ENCODE measurements at regions not wholly inside any gene's neighbourhood (a gene's known extent, or its start where the extent isn't known, plus 50 kb on each side); places are given as distances from the start of the nearest gene placed in this dataset.
A peak's percentile ranks its signal among the peaks of the same experiment; 100 is the strongest.

DNA sequence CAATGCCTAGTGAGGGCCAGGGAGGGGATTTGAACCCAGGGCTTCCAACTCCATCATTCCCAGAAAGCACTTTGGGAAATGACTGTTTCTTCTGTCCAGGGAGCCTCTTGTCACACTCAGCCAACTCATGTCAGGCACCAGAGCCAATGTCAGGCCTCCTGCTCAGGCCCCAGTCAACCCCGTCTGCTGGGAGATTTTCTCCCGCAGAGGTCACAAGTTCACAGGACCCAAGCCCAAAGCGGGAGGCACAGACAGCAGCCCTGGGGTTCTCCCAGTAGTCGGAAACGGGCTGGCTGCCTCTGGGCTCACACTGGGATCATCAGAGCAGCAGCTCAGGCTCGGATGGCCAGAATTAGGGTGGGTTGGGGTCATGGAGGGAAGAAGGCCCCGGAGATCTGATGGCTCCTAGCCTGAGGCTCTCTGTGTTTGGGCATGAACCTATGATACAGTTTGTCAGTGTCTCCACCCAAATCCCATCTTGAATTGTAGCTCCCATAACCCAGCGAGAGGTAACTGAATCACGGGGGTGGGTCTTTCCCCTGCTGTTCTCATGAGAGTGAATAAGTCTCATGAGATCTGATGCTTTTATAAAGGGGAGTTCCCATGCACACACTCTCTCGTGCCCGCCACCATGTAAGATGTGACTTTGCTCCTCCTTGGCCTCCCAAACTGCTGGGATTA is 255.5 kb downstream of the PARN start:
- Mint-ChIP-seq H3K27me3 (ENCODE audit: low read depth, poor library complexity) (no peaks in the 10 kb centered on the region), H3K27ac (no peak overlapping the region), H3K4me3 (no peak overlapping the region), H3K4me1 (peaks cover 19% of the 10 kb centered on the region), H3K36me3 (ENCODE audit: low read depth) (no peaks in the 10 kb centered on the region), H3K9me3 (no peaks in the 10 kb centered on the region)
- TF ChIP-seq, protein P1, sequence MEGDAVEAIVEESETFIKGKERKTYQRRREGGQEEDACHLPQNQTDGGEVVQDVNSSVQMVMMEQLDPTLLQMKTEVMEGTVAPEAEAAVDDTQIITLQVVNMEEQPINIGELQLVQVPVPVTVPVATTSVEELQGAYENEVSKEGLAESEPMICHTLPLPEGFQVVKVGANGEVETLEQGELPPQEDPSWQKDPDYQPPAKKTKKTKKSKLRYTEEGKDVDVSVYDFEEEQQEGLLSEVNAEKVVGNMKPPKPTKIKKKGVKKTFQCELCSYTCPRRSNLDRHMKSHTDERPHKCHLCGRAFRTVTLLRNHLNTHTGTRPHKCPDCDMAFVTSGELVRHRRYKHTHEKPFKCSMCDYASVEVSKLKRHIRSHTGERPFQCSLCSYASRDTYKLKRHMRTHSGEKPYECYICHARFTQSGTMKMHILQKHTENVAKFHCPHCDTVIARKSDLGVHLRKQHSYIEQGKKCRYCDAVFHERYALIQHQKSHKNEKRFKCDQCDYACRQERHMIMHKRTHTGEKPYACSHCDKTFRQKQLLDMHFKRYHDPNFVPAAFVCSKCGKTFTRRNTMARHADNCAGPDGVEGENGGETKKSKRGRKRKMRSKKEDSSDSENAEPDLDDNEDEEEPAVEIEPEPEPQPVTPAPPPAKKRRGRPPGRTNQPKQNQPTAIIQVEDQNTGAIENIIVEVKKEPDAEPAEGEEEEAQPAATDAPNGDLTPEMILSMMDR (IDR thresholded peaks at IDR 0.05): no peak
- DNase-seq: no peak

DNA sequence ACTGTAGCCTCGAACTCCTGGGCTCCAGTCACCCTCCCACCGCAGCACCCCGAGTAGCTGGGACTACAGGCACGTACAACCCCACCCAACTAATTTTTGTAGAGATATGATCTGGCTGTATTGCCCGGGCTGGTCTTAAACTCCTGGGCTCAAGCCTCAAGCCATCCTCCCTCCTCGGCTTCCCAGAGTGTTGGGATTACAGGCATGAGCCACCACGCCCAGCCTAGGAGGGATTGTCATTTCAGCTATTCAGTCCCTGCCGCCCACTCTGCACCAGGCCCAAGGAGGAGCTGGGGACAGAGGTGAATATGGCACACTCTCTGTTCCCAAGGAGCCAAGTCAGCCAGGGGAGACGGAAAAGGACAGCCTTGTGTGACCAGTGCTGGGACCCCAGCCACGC is 256.2 kb downstream of the PARN start:
- no peak overlapping the region for H3K4me3 Mint-ChIP-seq
- H3K4me1 Mint-ChIP-seq: peaks cover 19% of the 10 kb centered on the region
- TF ChIP-seq, protein P1 (IDR thresholded peaks at IDR 0.05): no peak
- no peak for DNase-seq
- H3K36me3 Mint-ChIP-seq (ENCODE audit: low read depth): no peaks in the 10 kb centered on the region
- no peaks in the 10 kb centered on the region for H3K27me3 Mint-ChIP-seq (ENCODE audit: low read depth, poor library complexity)
- H3K9me3 Mint-ChIP-seq: no peaks in the 10 kb centered on the region
- H3K27ac Mint-ChIP-seq: no peak overlapping the region

DNA sequence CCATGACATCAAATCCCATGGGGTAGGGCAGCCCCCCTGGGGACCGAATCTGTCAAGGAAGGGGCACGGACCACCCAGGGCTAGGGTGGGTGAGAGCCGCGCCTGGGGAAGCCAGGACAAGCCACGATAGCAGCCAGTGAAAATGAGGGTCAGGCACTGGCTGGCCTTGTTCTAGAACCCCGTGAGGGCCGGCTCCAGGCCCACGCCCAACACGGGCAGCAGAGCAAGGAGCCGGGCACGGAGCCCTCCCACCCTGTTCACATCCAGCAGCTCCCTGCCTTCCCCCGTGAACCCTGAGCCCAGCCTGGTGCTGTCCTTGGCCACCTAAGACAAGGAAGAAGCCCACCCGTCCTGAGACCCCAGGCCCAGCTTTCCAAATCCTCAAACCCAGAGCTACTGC is 256.7 kb downstream of the PARN start:
- H3K27me3 Mint-ChIP-seq (ENCODE audit: low read depth, poor library complexity): no peaks in the 10 kb centered on the region
- peaks cover 18% of the 10 kb centered on the region for H3K4me1 Mint-ChIP-seq
- no peaks in the 10 kb centered on the region for H3K9me3 Mint-ChIP-seq
- no peak overlapping the region for H3K4me3 Mint-ChIP-seq
- DNase-seq: no peak
- H3K27ac Mint-ChIP-seq: no peak overlapping the region
- TF ChIP-seq, protein P1 (IDR thresholded peaks at IDR 0.05): no peak
- H3K36me3 Mint-ChIP-seq (ENCODE audit: low read depth): no peaks in the 10 kb centered on the region

DNA sequence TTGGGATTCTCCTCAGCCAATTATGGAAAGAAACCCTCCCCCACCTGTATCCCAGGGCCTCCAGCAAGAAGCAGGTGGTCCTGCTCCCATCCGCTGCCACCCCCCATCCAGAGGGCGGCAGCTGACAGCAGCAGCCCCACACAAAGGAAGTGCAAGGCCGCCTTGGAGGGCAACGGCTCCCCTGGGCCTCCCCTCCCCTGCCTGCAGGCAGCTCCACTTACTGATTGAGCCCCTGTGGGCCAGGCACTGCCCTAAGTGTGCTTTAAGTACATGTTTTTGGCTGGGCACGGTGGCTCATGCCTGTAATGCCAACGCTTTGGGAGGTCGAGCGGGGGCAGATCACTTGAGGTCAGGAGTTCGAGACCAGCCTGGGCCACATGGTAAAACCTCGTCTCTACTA is 257.6 kb downstream of the PARN start:
- TF ChIP-seq, protein P1 (IDR thresholded peaks at IDR 0.05): no peak
- H3K36me3 Mint-ChIP-seq (ENCODE audit: low read depth): no peaks in the 10 kb centered on the region
- H3K27ac Mint-ChIP-seq: no peak overlapping the region
- peaks cover 13% of the 10 kb centered on the region for H3K4me1 Mint-ChIP-seq
- no peaks in the 10 kb centered on the region for H3K27me3 Mint-ChIP-seq (ENCODE audit: low read depth, poor library complexity)
- H3K4me3 Mint-ChIP-seq: no peak overlapping the region
- peak; percentile 26 for DNase-seq
- no peaks in the 10 kb centered on the region for H3K9me3 Mint-ChIP-seq

DNA sequence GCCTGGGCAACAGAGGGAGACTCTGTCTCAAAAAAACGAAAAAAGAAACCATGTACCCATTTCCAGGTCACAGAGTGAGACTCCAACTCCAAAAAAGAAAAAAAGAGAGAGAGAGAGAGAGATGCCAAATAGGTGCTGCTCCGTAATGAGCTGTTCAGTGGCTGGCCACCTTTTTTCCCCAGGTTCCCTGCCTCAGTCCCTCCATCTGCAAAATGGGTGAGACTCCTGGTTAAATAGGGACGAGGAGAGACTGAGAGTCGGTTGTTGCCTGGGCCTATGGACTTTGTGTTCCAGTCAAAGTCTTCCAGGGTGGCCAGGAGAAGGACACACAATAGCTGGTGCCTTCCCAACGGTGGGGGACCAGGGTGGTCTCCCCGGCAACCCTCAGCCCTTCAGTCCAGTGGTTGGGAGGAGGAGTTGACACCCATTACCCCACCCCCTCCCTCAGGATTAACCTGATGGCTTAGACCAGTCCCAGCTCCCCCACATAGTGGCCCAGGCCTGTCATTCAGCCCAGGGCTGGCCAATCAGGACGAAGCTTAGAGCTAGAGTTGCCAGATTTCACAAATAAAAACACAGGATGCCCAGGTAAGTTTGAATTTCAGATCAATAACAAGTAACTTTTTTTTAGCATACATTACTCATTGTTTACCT is 258.2 kb downstream of the PARN start:
- H3K36me3 Mint-ChIP-seq (ENCODE audit: low read depth): no peaks in the 10 kb centered on the region
- H3K9me3 Mint-ChIP-seq: no peaks in the 10 kb centered on the region
- no peak for DNase-seq
- TF ChIP-seq, protein P1 (IDR thresholded peaks at IDR 0.05): no peak
- H3K4me3 Mint-ChIP-seq: no peak overlapping the region
- H3K4me1 Mint-ChIP-seq: peaks cover 13% of the 10 kb centered on the region
- H3K27ac Mint-ChIP-seq: no peak overlapping the region
- H3K27me3 Mint-ChIP-seq (ENCODE audit: low read depth, poor library complexity): no peaks in the 10 kb centered on the region

Measured in nephron progenitor cell (in vitro differentiated cells).